Activated CD8-positive, alpha-beta memory T cell treated with anti-CD3 and anti-CD28 coated beads, Interleukin-2, amount 50 U/mL, for 1 hour (primary cell): ENCODE measurements at regions not wholly inside any gene's neighbourhood (a gene's known extent, or its start where the extent isn't known, plus 50 kb on each side); places are given as distances from the start of the nearest gene placed in this dataset.

Experiments
- DNase-seq: peaks from one replicate; pipeline ENCODE4 v3.0.0-alpha.2; 2020; ENCODE audit errors: extremely low read depth

GRCh38 chr3:6568999-6569493 is 291.9 kb upstream of the GRM7 start:
- no peak for DNase-seq

- DNase-seq, result no peak
Observed at GRCh38 chr3:6571448-6571847, 289.5 kb upstream of the GRM7 start.

- no peak for DNase-seq
Observed at GRCh38 chr3:6577584-6577983, 283.3 kb upstream of the GRM7 start.

GRCh38 chr3:6578526-6578925 is 282.4 kb upstream of the GRM7 start:
- no peak for DNase-seq

- no peak for DNase-seq
Observed at GRCh38 chr3:6580808-6581207, 280.1 kb upstream of the GRM7 start.

GRCh38 chr3:6585360-6585759 is 275.6 kb upstream of the GRM7 start:
- no peak for DNase-seq

GRCh38 chr3:6600237-6600636 is 260.7 kb upstream of the GRM7 start:
- no peak for DNase-seq

GRCh38 chr3:6601374-6601773 is 259.5 kb upstream of the GRM7 start:
- DNase-seq, result no peak

GRCh38 chr3:6602329-6602728 is 258.6 kb upstream of the GRM7 start:
- no peak for DNase-seq

- DNase-seq, result no peak
Observed at GRCh38 chr3:6605227-6605626, 255.7 kb upstream of the GRM7 start.

GRCh38 chr3:6608843-6609242 is 252.1 kb upstream of the GRM7 start:
- DNase-seq, result no peak

GRCh38 chr3:6612034-6612616 is 248.8 kb upstream of the GRM7 start:
- no peak for DNase-seq

GRCh38 chr3:6622260-6622659 is 238.7 kb upstream of the GRM7 start:
- no peak for DNase-seq

- DNase-seq, result no peak
Observed at GRCh38 chr3:6622712-6623111, 238.2 kb upstream of the GRM7 start.

- no peak for DNase-seq
Observed at GRCh38 chr3:6631376-6631775, 229.5 kb upstream of the GRM7 start.

- DNase-seq, result no peak
Observed at GRCh38 chr3:6640907-6641306, 220.0 kb upstream of the GRM7 start.

GRCh38 chr3:6644070-6644929 is 216.6 kb upstream of the GRM7 start:
- DNase-seq, result no peak

- no peak for DNase-seq
Observed at GRCh38 chr3:6654670-6655069, 206.2 kb upstream of the GRM7 start.

GRCh38 chr3:6655275-6655674 is 205.6 kb upstream of the GRM7 start:
- DNase-seq, result no peak

- DNase-seq, result no peak
Observed at GRCh38 chr3:6657591-6657990, 203.3 kb upstream of the GRM7 start.

GRCh38 chr3:6667354-6667753 is 193.6 kb upstream of the GRM7 start:
- no peak for DNase-seq

- DNase-seq, result no peak
Observed at GRCh38 chr3:6671363-6671762, 189.6 kb upstream of the GRM7 start.

- no peak for DNase-seq
Observed at GRCh38 chr3:6679510-6679909, 181.4 kb upstream of the GRM7 start.
